GM23338 (cell line): ENCODE measurements at regions not wholly inside any gene's neighbourhood (a gene's known extent, or its start where the extent isn't known, plus 50 kb on each side); places are given as distances from the start of the nearest gene placed in this dataset.

Source experiments
- ATAC-seq: fragments of 200-7000 bp; cut with Tn5 transposase; 3 replicates; pipeline ENCODE4 v1.9.1; 2020
- DNase-seq: peaks from one replicate; pipeline ENCODE4 v3.0.0-alpha.2; 2015; ENCODE audit warnings: low spot score
- H2AFZ ChIP-seq: fragments of 200-600 bp; sonication (generic); 2 replicates; pipeline ENCODE4 v1.8.0; 2016; ENCODE audit warnings: antibody characterized with exemption, mild to moderate bottlenecking, moderate library complexity
- H3F3A ChIP-seq: fragments of 200-600 bp; sonication (generic); replicated peaks from 2 replicates; pipeline ENCODE4 v1.8.0; 2017; ENCODE audit warnings: antibody characterized with exemption, mixed run types, low read depth
- H3K27ac ChIP-seq: fragments of 200-600 bp; sonication (generic); 2 replicates; pipeline ENCODE4 v1.6.1; 2016; ENCODE audit warnings: low read depth
- H3K27me3 ChIP-seq: fragments of 200-600 bp; sonication (generic); 2 replicates; pipeline ENCODE4 v1.8.0; 2016; ENCODE audit warnings: mild to moderate bottlenecking, mixed run types, moderate library complexity; ENCODE audit not compliant: insufficient read depth
- H3K36me3 ChIP-seq: fragments of 200-600 bp; sonication (generic); 2 replicates; pipeline ENCODE4 v1.8.0; 2016; ENCODE audit warnings: mild to moderate bottlenecking; ENCODE audit not compliant: insufficient read depth
- H3K4me1 ChIP-seq: fragments of 200-600 bp; sonication (generic); 2 replicates; pipeline ENCODE4 v1.8.0; 2016; ENCODE audit warnings: mild to moderate bottlenecking, moderate library complexity; ENCODE audit not compliant: insufficient read depth
- H3K4me2 ChIP-seq: fragments of 200-600 bp; sonication (generic); 2 replicates; pipeline ENCODE4 v1.7.1; 2017; ENCODE audit warnings: mixed run types
- H3K4me3 ChIP-seq: fragments of 200-600 bp; sonication (generic); 2 replicates; pipeline ENCODE4 v1.6.1; 2016; ENCODE audit warnings: mixed run types
- H3K79me2 ChIP-seq: fragments of 200-600 bp; sonication (generic); replicated peaks from 2 replicates; pipeline ENCODE4 v1.8.0; 2017; ENCODE audit warnings: mild to moderate bottlenecking; ENCODE audit not compliant: insufficient read depth
- H3K9me2 ChIP-seq: fragments of 200-600 bp; sonication (generic); 2 replicates; pipeline ENCODE4 v1.8.0; 2017; ENCODE audit not compliant: insufficient read depth
- H4K20me1 ChIP-seq: fragments of 200-600 bp; sonication (generic); replicated peaks from 2 replicates; pipeline ENCODE4 v1.8.0; 2017; ENCODE audit warnings: mild to moderate bottlenecking; ENCODE audit not compliant: insufficient read depth
- H3K27ac Mint-ChIP-seq: 2 replicates; pipeline ENCODE4 v1.8.0; 2020; ENCODE audit warnings: inconsistent platforms, mild to moderate bottlenecking, moderate library complexity, mixed read lengths
- H3K27me3 Mint-ChIP-seq: 3 replicates; pipeline ENCODE4 v1.8.0; 2022; ENCODE audit warnings: low read depth, mild to moderate bottlenecking, moderate library complexity, mixed read lengths, inconsistent platforms; ENCODE audit not compliant: insufficient read depth, poor library complexity
- H3K36me3 Mint-ChIP-seq: 3 replicates; pipeline ENCODE4 v1.8.0; 2021; ENCODE audit warnings: low read depth, mild to moderate bottlenecking, inconsistent platforms, moderate library complexity, mixed read lengths
- H3K4me1 Mint-ChIP-seq: 3 replicates; pipeline ENCODE4 v1.8.0; 2020; ENCODE audit warnings: mild to moderate bottlenecking, inconsistent platforms, mixed read lengths
- H3K4me3 Mint-ChIP-seq: 3 replicates; pipeline ENCODE4 v1.8.0; 2021; ENCODE audit warnings: moderate library complexity, mild to moderate bottlenecking, inconsistent platforms, mixed read lengths
- H3K9me3 Mint-ChIP-seq: 3 replicates; pipeline ENCODE4 v1.8.0; 2020; ENCODE audit warnings: moderate library complexity, mild to moderate bottlenecking, inconsistent platforms, mixed read lengths
- CREB1 ChIP-seq: fragments of 250-450 bp; sonication (Bioruptor Pico); IDR thresholded peaks from 2 replicates; pipeline ENCODE4 v1.5.0; 2020; ENCODE audit warnings: low read depth, mild to moderate bottlenecking, moderate library complexity
- CTCF ChIP-seq, 2 experiments: fragments of 200-600 bp in 1 of 2; sonication (generic) in 1 of 2; conservative IDR thresholded peaks; 2 replicates each; pipeline versions ENCODE4 v1.5.1 to v1.6.1; 2016 to 2017; ENCODE audit warnings: antibody characterized with exemption in 2 of 2, low read depth in 2 of 2, mild to moderate bottlenecking in 2 of 2, moderate library complexity in 1 of 2
- ETS1 ChIP-seq: IDR thresholded peaks from 2 replicates; pipeline ENCODE4 v1.6.1; 2016; ENCODE audit warnings: antibody characterized with exemption
- EZH2 ChIP-seq: fragments of 200-600 bp; sonication (generic); IDR thresholded peaks from one replicate; pipeline ENCODE4 v1.8.0; 2017; ENCODE audit warnings: antibody characterized with exemption, mild to moderate bottlenecking, low read depth; ENCODE audit not compliant: unreplicated experiment
- EZH2phosphoT487 ChIP-seq: fragments of 200-600 bp; sonication (generic); IDR thresholded peaks from one replicate; pipeline ENCODE4 v1.8.1; 2018; ENCODE audit warnings: antibody characterized with exemption; ENCODE audit not compliant: unreplicated experiment
- JUNB ChIP-seq: IDR thresholded peaks from one replicate; pipeline ENCODE4 v1.6.1; 2016; ENCODE audit warnings: antibody characterized with exemption; ENCODE audit not compliant: unreplicated experiment
- NANOG ChIP-seq: IDR thresholded peaks from 2 replicates; pipeline ENCODE4 v1.6.1; 2016; ENCODE audit warnings: antibody characterized with exemption, borderline replicate concordance
- POLR2AphosphoS5 ChIP-seq: IDR thresholded peaks from 2 replicates; pipeline ENCODE4 v1.6.1; 2016; ENCODE audit warnings: antibody characterized with exemption, low read depth
- REST ChIP-seq: IDR thresholded peaks from one replicate; pipeline ENCODE4 v1.6.1; 2018; ENCODE audit warnings: antibody characterized with exemption; ENCODE audit not compliant: unreplicated experiment
- STAT1 ChIP-seq: IDR thresholded peaks from one replicate; pipeline ENCODE4 v1.6.1; 2016; ENCODE audit warnings: antibody characterized with exemption; ENCODE audit not compliant: unreplicated experiment
- ZNF114 ChIP-seq: fragments of 250-450 bp; sonication (Bioruptor Pico); IDR thresholded peaks from 2 replicates; pipeline ENCODE4 v1.5.0; 2020; ENCODE audit warnings: mild to moderate bottlenecking, moderate library complexity
- ZNF331 ChIP-seq: fragments of 250-450 bp; sonication (Bioruptor Pico); IDR thresholded peaks from 2 replicates; pipeline ENCODE4 v1.5.0; 2020; ENCODE audit warnings: low read depth, mild to moderate bottlenecking, moderate library complexity
- TF ChIP-seq, protein P1 (sequence below): fragments of 250-450 bp; sonication (Bioruptor Pico); IDR thresholded peaks from 2 replicates; pipeline ENCODE4 v1.5.0; 2020; ENCODE audit warnings: mild to moderate bottlenecking, moderate library complexity

GRCh38 chr13:50672025-50672424 lies 171.5 kb downstream of the DLEU7 start:
- no peaks in the 10 kb centered on the region; the same call in 1 of the 2 replicates for H3K4me1 ChIP-seq
- H4K20me1 ChIP-seq, result no peaks in the 10 kb centered on the region
- no peak for TF ChIP-seq EZH2
- TF ChIP-seq, protein P1, sequence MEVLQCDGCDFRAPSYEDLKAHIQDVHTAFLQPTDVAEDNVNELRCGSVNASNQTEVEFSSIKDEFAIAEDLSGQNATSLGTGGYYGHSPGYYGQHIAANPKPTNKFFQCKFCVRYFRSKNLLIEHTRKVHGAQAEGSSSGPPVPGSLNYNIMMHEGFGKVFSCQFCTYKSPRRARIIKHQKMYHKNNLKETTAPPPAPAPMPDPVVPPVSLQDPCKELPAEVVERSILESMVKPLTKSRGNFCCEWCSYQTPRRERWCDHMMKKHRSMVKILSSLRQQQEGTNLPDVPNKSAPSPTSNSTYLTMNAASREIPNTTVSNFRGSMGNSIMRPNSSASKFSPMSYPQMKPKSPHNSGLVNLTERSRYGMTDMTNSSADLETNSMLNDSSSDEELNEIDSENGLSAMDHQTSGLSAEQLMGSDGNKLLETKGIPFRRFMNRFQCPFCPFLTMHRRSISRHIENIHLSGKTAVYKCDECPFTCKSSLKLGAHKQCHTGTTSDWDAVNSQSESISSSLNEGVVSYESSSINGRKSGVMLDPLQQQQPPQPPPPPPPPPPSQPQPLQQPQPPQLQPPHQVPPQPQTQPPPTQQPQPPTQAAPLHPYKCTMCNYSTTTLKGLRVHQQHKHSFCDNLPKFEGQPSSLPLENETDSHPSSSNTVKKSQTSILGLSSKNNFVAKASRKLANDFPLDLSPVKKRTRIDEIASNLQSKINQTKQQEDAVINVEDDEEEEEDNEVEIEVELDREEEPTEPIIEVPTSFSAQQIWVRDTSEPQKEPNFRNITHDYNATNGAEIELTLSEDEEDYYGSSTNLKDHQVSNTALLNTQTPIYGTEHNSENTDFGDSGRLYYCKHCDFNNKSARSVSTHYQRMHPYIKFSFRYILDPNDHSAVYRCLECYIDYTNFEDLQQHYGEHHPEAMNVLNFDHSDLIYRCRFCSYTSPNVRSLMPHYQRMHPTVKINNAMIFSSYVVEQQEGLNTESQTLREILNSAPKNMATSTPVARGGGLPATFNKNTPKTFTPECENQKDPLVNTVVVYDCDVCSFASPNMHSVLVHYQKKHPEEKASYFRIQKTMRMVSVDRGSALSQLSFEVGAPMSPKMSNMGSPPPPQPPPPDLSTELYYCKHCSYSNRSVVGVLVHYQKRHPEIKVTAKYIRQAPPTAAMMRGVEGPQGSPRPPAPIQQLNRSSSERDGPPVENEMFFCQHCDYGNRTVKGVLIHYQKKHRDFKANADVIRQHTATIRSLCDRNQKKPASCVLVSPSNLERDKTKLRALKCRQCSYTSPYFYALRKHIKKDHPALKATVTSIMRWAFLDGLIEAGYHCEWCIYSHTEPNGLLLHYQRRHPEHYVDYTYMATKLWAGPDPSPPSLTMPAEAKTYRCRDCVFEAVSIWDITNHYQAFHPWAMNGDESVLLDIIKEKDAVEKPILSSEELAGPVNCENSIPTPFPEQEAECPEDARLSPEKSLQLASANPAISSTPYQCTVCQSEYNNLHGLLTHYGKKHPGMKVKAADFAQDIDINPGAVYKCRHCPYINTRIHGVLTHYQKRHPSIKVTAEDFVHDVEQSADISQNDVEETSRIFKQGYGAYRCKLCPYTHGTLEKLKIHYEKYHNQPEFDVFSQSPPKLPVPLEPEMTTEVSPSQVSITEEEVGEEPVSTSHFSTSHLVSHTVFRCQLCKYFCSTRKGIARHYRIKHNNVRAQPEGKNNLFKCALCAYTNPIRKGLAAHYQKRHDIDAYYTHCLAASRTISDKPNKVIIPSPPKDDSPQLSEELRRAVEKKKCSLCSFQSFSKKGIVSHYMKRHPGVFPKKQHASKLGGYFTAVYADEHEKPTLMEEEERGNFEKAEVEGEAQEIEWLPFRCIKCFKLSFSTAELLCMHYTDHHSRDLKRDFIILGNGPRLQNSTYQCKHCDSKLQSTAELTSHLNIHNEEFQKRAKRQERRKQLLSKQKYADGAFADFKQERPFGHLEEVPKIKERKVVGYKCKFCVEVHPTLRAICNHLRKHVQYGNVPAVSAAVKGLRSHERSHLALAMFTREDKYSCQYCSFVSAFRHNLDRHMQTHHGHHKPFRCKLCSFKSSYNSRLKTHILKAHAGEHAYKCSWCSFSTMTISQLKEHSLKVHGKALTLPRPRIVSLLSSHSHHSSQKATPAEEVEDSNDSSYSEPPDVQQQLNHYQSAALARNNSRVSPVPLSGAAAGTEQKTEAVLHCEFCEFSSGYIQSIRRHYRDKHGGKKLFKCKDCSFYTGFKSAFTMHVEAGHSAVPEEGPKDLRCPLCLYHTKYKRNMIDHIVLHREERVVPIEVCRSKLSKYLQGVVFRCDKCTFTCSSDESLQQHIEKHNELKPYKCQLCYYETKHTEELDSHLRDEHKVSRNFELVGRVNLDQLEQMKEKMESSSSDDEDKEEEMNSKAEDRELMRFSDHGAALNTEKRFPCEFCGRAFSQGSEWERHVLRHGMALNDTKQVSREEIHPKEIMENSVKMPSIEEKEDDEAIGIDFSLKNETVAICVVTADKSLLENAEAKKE, result no peak
- no peak for TF ChIP-seq ZNF331 (CRISPR knock-in tag)
- TF ChIP-seq EZH2phosphoT487, result no peak
- no peak for TF ChIP-seq STAT1
- TF ChIP-seq CTCF (conservative IDR thresholded peaks at IDR 0.05; ENCODE audit: low read depth in 2 of 2), result no peak
- TF ChIP-seq POLR2AphosphoS5, result no peak
- TF ChIP-seq CREB1 (CRISPR knock-in tag), result no peak
- no peak for TF ChIP-seq JUNB
- no peak for TF ChIP-seq ZNF114 (CRISPR knock-in tag)
- no peak for TF ChIP-seq NANOG
- TF ChIP-seq REST, result no peak
- TF ChIP-seq ETS1, result no peak
- H3K27ac ChIP-seq, result no peak overlapping the region
- H3K79me2 ChIP-seq, result no peaks in the 10 kb centered on the region
- no peaks in the 10 kb centered on the region for H3K36me3 ChIP-seq
- Mint-ChIP-seq H3K27ac (no peak overlapping the region), H3K9me3 (no peaks in the 10 kb centered on the region), H3K4me3 (no peak overlapping the region), H3K27me3 (no peaks in the 10 kb centered on the region), H3K4me1 (peaks cover 3% of the 10 kb centered on the region; the same call in 1 of the 3 replicates), H3K36me3 (no peaks in the 10 kb centered on the region)
- DNase-seq (no peak), ATAC-seq (no peak)
- no peaks in the 10 kb centered on the region for H3K27me3 ChIP-seq
- no peaks in the 10 kb centered on the region for H3F3A ChIP-seq
- H3K9me2 ChIP-seq, result 0 out of 2 replicates have a peak, but pooled peaks cover 11% of the 10 kb centered on the region
- H3K4me3 ChIP-seq, result no peak overlapping the region
- H2AFZ ChIP-seq, result no peak overlapping the region
- H3K4me2 ChIP-seq, result no peak overlapping the region
